Gastroesophageal sphincter (tissue), 4 donors: ENCODE measurements at regions not wholly inside any gene's neighbourhood (a gene's known extent, or its start where the extent isn't known, plus 50 kb on each side); places are given as distances from the start of the nearest gene placed in this dataset.
A peak's percentile ranks its signal among the peaks of the same experiment; 100 is the strongest.

ENCODE experiments used
- ATAC-seq: fragments of 150-250 bp; one replicate; pipeline ENCODE4 v1.9.1; 2016; ENCODE audit warnings: mild to moderate bottlenecking, moderate library complexity
- H3K27ac ChIP-seq, 4 donors: fragments of 200-600 bp; sonication (generic) in 3 of 4; 1 replicate in 3 of 4; 2 replicates in 1 of 4; pipeline ENCODE4 v1.5.1; 2016 to 2019
- H3K27me3 ChIP-seq: fragments of 200-600 bp; sonication (generic); one replicate; pipeline ENCODE4 v1.5.1; 2019
- H3K36me3 ChIP-seq, 2 donors: fragments of 200-600 bp; sonication (generic); one replicate each; pipeline ENCODE4 v1.5.1; 2019; ENCODE audit warnings: control low read depth in 1 of 2
- H3K4me1 ChIP-seq, 3 donors: fragments of 200-600 bp; sonication (generic); 1 replicate in 2 of 3; 2 replicates in 1 of 3; pipeline ENCODE4 v1.5.1; 2016 to 2019; ENCODE audit warnings: control low read depth in 2 of 3
- H3K4me3 ChIP-seq, 2 donors: fragments of 200-600 bp; sonication (generic); one replicate each; pipeline ENCODE4 v1.5.1; 2019; ENCODE audit warnings: mild to moderate bottlenecking in 1 of 2, moderate library complexity in 1 of 2
- H3K9me3 ChIP-seq, 3 donors: fragments of 200-600 bp; sonication (generic); one replicate each; pipeline ENCODE4 v1.5.1; 2017 to 2019; ENCODE audit warnings: control low read depth in 2 of 3
- EP300 ChIP-seq: sonication (generic); formaldehyde crosslinking; IDR thresholded peaks from one replicate; pipeline ENCODE4 v1.6.1; 2017; ENCODE audit warnings: antibody characterized with exemption, mild to moderate bottlenecking
- POLR2A ChIP-seq, 2 donors: fragments of 450-650 bp; IDR thresholded peaks; one replicate each; pipeline ENCODE4 v1.6.1; 2017; ENCODE audit warnings: antibody characterized with exemption in 2 of 2, mild to moderate bottlenecking in 2 of 2, moderate library complexity in 1 of 2
- POLR2AphosphoS5 ChIP-seq: sonication (generic); formaldehyde crosslinking; IDR thresholded peaks from one replicate; pipeline ENCODE4 v1.6.1; 2017; ENCODE audit warnings: antibody characterized with exemption
- WGBS, 2 donors: methylation state at CpG; one replicate each; pipeline ENCODE4 v1.1.5; 2018; ENCODE audit warnings: low coverage in 1 of 2; 5-methylcytosine and 5-hydroxymethylcytosine counted together
- TF ChIP-seq, protein P1 (sequence below), 4 experiments: fragments of 200-600 bp in 2 of 4; fragments of 450-650 bp in 2 of 4; sonication (generic) in 1 of 4; IDR thresholded peaks; one replicate each; pipeline ENCODE4 v1.5.1; 2017 to 2019; ENCODE audit warnings: antibody characterized with exemption in 4 of 4, mild to moderate bottlenecking in 2 of 4, moderate library complexity in 2 of 4

GRCh38 chr10:52443419-52444388 is 129.6 kb downstream of the DKK1 start:
- Histone ChIP-seq H3K27me3 (no peaks in the 10 kb centered on the region), H3K27ac (no peak overlapping the region), H3K9me3 (no peaks in the 10 kb centered on the region), H3K36me3 (no peaks in the 10 kb centered on the region), H3K4me3 (no peak overlapping the region), H3K4me1 (no peaks in the 10 kb centered on the region)
- peak; percentile 48 for ATAC-seq
- WGBS, 2 donors: 40 to 46% methylated on average over 2 to 3 of the region's 3 CpGs
- no peak for TF ChIP-seq POLR2AphosphoS5
- no peak for TF ChIP-seq EP300
- TF ChIP-seq POLR2A (IDR thresholded peaks at IDR 0.05): no peak
- TF ChIP-seq, protein P1, sequence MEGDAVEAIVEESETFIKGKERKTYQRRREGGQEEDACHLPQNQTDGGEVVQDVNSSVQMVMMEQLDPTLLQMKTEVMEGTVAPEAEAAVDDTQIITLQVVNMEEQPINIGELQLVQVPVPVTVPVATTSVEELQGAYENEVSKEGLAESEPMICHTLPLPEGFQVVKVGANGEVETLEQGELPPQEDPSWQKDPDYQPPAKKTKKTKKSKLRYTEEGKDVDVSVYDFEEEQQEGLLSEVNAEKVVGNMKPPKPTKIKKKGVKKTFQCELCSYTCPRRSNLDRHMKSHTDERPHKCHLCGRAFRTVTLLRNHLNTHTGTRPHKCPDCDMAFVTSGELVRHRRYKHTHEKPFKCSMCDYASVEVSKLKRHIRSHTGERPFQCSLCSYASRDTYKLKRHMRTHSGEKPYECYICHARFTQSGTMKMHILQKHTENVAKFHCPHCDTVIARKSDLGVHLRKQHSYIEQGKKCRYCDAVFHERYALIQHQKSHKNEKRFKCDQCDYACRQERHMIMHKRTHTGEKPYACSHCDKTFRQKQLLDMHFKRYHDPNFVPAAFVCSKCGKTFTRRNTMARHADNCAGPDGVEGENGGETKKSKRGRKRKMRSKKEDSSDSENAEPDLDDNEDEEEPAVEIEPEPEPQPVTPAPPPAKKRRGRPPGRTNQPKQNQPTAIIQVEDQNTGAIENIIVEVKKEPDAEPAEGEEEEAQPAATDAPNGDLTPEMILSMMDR (IDR thresholded peaks at IDR 0.05): no peak

- WGBS, 2 donors: 31 to 32% methylated on average over 5 of the region's 5 CpGs
- no peak for ATAC-seq
- H3K27me3 ChIP-seq: no peaks in the 10 kb centered on the region
These were observed 132.3 kb downstream of the DKK1 start for GRCh38 chr10:52446391-52446790.

GRCh38 chr10:52447931-52448353 is 133.9 kb downstream of the DKK1 start:
- Histone ChIP-seq H3K27me3 (no peaks in the 10 kb centered on the region), H3K9me3 (no peaks in the 10 kb centered on the region), H3K4me1 (no peaks in the 10 kb centered on the region), H3K4me3 (no peak overlapping the region), H3K36me3 (no peaks in the 10 kb centered on the region), H3K27ac (no peak overlapping the region)
- ATAC-seq: no peak
- TF ChIP-seq POLR2AphosphoS5 (no peak), POLR2A (IDR thresholded peaks at IDR 0.05) (no peak), EP300 (no peak)
- TF ChIP-seq, protein P1 (IDR thresholded peaks at IDR 0.05): no peak

More at GRCh38 chr10:52446391-52446790, 132.3 kb downstream of the DKK1 start:
- Histone ChIP-seq H3K4me1 (no peaks in the 10 kb centered on the region), H3K36me3 (no peaks in the 10 kb centered on the region), H3K4me3 (no peak overlapping the region), H3K27ac (no peak overlapping the region), H3K9me3 (no peaks in the 10 kb centered on the region)
- no peak for TF ChIP-seq POLR2A (IDR thresholded peaks at IDR 0.05)
- TF ChIP-seq, protein P1 (IDR thresholded peaks at IDR 0.05): no peak
- TF ChIP-seq EP300: no peak
- no peak for TF ChIP-seq POLR2AphosphoS5

DNA sequence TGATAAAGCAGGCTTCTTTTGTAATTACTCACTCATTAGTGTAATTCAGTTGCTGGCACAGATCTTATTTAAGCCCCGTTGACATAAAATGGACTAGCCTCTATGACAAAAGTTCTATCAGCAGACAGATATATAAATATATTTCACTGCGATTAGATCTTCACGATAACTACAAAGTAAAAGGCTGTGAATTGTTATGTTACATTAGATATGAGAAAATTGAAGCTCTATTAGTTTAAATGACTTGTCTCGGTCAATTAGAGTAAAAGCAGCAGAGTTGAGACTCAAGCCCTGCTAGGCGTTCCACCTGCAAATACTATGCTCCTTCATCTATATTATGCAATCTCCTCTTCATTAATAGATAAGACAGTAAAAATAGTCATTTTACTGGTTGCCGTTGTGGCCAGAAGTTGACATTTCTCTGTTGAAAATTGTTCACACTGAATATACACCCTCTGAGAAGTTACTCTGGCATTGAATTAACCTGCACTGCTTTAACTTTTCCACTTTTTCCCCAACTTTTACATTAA is 136.7 kb downstream of the DKK1 start:
- Histone ChIP-seq H3K36me3 (no peaks in the 10 kb centered on the region), H3K9me3 (no peaks in the 10 kb centered on the region), H3K4me1 (no peaks in the 10 kb centered on the region), H3K27ac (no peak overlapping the region), H3K4me3 (no peak overlapping the region), H3K27me3 (no peaks in the 10 kb centered on the region)
- TF ChIP-seq EP300 (no peak), POLR2AphosphoS5 (no peak), POLR2A (IDR thresholded peaks at IDR 0.05) (no peak)
- TF ChIP-seq, protein P1 (IDR thresholded peaks at IDR 0.05): no peak
- no peak for ATAC-seq
- 72 to 89% methylated on average over 6 of the region's 6 CpGs for WGBS, 2 donors

GRCh38 chr10:52451817-52452216 is 137.7 kb downstream of the DKK1 start:
- no peak overlapping the region for H3K27ac ChIP-seq
- no peak for ATAC-seq
- H3K9me3 ChIP-seq: no peaks in the 10 kb centered on the region
- H3K27me3 ChIP-seq: no peaks in the 10 kb centered on the region
- no peaks in the 10 kb centered on the region for H3K36me3 ChIP-seq
- no peaks in the 10 kb centered on the region for H3K4me1 ChIP-seq
- H3K4me3 ChIP-seq: no peak overlapping the region
- TF ChIP-seq, protein P1 (IDR thresholded peaks at IDR 0.05): no peak
- TF ChIP-seq EP300 (no peak), POLR2AphosphoS5 (no peak), POLR2A (IDR thresholded peaks at IDR 0.05) (no peak)
